ENCODE measurements at regions not wholly inside any gene's neighbourhood (a gene's known extent, or its start where the extent isn't known, plus 50 kb on each side); places are given as distances from the start of the nearest gene placed in this dataset.

GRCh38 chr14:54177019-54177418 is 219.8 kb upstream of the CDKN3 start:
- no peak for DNase-seq (ENCODE audit: extremely low spot score)
- 50% methylated on average over 3 of the region's 3 CpGs for WGBS
- no peak overlapping the region for H3K27ac ChIP-seq (replicated peaks in 1 of 4)
- TF ChIP-seq CTCF (IDR thresholded peaks at IDR 0.05), result no peak
- no peak for TF ChIP-seq EP300 (IDR thresholded peaks at IDR 0.05)
- TF ChIP-seq POLR2A (IDR thresholded peaks at IDR 0.05; ENCODE audit: low read depth), result no peak
- no peak for TF ChIP-seq POLR2AphosphoS5 (IDR thresholded peaks at IDR 0.05)
- no peak overlapping the region for H3K4me3 ChIP-seq
- peaks cover 5 to 24% (median 15%) of the 10 kb centered on the region in 4 donors for H3K4me1 ChIP-seq
- peaks cover 0 to 7% (median 0%) of the 10 kb centered on the region in 4 donors for H3K27me3 ChIP-seq
- H3K36me3 ChIP-seq, result no peaks in the 10 kb centered on the region
- H3K9me3 ChIP-seq, result no peaks in the 10 kb centered on the region
- intact Hi-C loops (cut with DNase I), result loop anchor here (10.0 kb wide), 1 partner anchor 222 kb away; the partner anchor contains the start of gene BMP4

DNA sequence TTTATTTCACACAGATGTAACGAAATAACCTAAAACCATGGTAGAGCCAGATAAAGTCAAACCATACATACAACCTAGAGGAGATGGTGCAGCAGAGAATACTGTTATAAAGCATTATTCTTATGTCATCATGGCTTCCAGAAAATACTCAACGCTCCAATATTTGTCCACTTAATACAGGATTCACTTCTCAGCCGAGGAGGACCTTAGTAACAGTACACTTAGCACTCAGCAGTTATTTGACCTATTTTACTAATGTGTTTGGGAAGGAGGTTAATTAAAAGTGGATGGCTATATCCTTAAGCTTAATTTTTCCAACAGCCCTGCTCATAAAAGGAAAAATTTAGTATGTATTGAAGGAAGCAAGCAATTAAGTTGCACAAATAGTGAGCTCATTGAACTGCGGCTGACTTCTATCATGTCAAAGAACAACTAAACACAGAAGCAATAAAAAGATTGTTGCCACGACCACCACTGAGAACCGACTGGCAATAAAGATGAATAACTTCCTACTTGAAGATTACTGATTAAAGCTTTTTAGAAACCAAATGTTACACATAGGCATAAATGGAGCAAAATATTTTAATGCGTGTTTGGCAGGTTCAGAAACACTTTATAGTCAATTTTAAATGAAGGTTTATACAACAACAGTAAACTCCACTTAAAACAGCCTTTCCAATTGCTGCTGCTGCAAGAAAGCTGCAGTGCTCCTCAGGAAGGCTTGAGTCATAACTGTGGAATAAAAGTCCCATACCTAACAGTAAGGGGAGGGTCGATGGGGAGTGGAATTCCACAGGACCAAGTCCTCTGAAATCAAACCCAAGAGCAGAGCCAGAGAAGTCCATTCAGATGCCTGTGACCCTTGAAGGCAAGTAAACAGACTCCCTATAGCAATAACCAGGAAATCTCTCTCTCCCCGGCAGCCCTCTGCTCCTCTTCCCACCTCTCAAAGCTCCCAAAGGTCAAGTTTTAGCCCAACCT is 218.9 kb upstream of the CDKN3 start:
- TF ChIP-seq CTCF (IDR thresholded peaks at IDR 0.05) (no peak), POLR2AphosphoS5 (IDR thresholded peaks at IDR 0.05) (no peak), EP300 (IDR thresholded peaks at IDR 0.05) (no peak), POLR2A (IDR thresholded peaks at IDR 0.05; ENCODE audit: low read depth) (no peak)
- Histone ChIP-seq H3K27ac (replicated peaks in 1 of 4) (no peak overlapping the region), H3K9me3 (no peaks in the 10 kb centered on the region), H3K4me3 (no peak overlapping the region), H3K27me3 (peaks cover 0 to 7% (median 0%) of the 10 kb centered on the region in 4 donors), H3K36me3 (no peaks in the 10 kb centered on the region), H3K4me1 (peaks cover 5 to 27% (median 15%) of the 10 kb centered on the region in 4 donors)
- whole genome bisulfite sequencing, result 65% methylated on average over 9 of the region's 9 CpGs
- intact Hi-C loops (cut with DNase I), result loop anchor here (10.0 kb wide), 1 partner anchor 223 kb away; the partner anchor contains the start of gene BMP4
- no peak for DNase-seq (ENCODE audit: extremely low spot score)

DNA sequence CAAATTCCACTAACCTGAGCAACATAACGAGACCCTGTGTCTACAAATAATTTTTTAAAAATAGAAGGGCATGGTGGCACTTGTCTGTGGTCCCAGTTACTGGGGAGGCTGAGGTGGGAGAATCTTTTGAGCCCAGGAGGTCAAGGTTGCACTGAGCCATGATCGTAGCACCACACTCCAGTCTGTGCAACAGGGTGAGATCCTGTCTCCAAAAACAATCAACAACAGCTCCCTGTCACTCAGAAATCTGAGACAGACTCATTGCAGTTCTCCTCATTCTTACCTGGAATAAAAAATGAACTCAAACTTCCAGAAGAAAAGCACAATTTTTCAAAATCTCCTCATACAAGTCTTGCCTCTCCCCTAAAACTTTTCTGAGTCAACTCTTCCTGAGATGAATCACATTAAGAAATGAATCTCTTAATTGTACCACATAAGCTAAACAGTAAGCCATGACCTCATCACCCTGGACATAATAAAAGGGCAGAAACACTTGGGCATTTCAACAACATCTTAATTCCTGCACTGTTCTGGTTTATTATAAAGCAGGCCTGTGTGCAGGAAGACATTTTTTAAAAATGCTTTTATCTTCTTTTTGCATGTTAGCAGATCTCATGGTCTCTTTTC is 214.3 kb upstream of the CDKN3 start:
- intact Hi-C loops (cut with DNase I), result no loop called here
- WGBS, result 81% methylated on average over 2 of the region's 2 CpGs
- H3K27ac ChIP-seq (replicated peaks in 1 of 4), result no peak overlapping the region
- H3K36me3 ChIP-seq, result no peaks in the 10 kb centered on the region
- H3K9me3 ChIP-seq, result no peaks in the 10 kb centered on the region
- no peak overlapping the region for H3K4me3 ChIP-seq
- peaks cover 0 to 3% (median 0%) of the 10 kb centered on the region in 4 donors for H3K4me1 ChIP-seq
- no peak for DNase-seq (ENCODE audit: extremely low spot score)
- TF ChIP-seq POLR2A (IDR thresholded peaks at IDR 0.05; ENCODE audit: low read depth) (no peak), EP300 (IDR thresholded peaks at IDR 0.05) (no peak), CTCF (IDR thresholded peaks at IDR 0.05) (no peak), POLR2AphosphoS5 (IDR thresholded peaks at IDR 0.05) (no peak)
- no peaks in the 10 kb centered on the region for H3K27me3 ChIP-seq

DNA sequence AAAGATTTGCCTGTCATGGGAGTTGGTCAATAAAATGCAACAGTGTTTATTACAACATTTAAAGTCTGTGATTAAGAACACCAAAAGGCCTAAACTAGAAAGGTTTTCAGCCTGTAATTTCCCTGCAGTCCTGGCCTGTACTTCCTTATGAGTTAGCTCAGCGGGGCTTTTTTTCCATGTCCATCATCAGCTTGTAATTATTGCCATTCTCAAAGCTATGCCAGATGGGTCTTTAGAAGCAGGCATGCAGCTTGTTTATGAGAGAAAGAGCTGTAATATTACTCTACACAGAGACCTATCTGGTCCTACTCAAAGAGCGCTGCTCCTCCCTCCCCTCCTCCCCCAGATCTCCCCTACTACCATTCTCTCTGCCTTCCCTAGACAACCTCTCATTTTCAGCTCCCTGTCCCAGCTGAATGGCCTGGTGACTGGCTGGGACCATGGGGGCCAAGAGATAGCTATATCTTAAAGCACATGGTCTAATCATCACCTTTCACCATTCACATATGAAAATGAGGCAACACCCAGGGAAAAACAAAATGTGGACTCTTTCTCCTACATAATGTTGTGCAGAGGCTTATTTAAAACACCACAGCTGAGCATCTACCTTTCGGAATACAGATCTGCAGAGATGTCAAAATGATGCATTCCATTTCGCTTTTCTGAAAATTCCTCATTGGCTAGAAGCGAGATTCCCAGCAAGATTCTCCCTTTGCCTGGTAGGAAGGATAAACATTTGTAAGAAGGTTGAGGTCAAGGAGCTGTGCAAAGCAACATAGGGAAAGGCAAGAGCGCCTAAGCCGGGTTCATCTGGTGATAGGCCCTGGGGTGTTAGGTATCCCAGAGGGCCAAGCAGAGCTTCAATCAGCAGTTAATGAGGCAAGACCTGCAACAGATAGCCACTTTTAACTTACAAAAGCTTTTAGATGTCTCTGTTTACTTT is 209.7 kb upstream of the CDKN3 start:
- Histone ChIP-seq H3K4me1 (peaks cover 3 to 7% (median 4%) of the 10 kb centered on the region in 4 donors), H3K27me3 (no peaks in the 10 kb centered on the region), H3K27ac (replicated peaks in 1 of 4) (no peak overlapping the region), H3K4me3 (no peak overlapping the region), H3K36me3 (no peaks in the 10 kb centered on the region), H3K9me3 (no peaks in the 10 kb centered on the region)
- TF ChIP-seq POLR2A (IDR thresholded peaks at IDR 0.05; ENCODE audit: low read depth) (no peak), POLR2AphosphoS5 (IDR thresholded peaks at IDR 0.05) (no peak), CTCF (IDR thresholded peaks at IDR 0.05) (no peak), EP300 (IDR thresholded peaks at IDR 0.05) (no peak)
- 87% methylated on average over 7 of the region's 7 CpGs for WGBS
- DNase-seq (ENCODE audit: extremely low spot score), result no peak
- intact Hi-C loops (cut with DNase I), result no loop called here

Measured in esophagus muscularis mucosa (tissue), 4 donors.